CD8-positive, alpha-beta memory T cell (primary cell): ENCODE measurements at regions not wholly inside any gene's neighbourhood (a gene's known extent, or its start where the extent isn't known, plus 50 kb on each side); places are given as distances from the start of the nearest gene placed in this dataset.

Experiments used
- CTCF ChIA-PET: fragments of 350-600 bp; sonication (Branson Sonifier 250); formaldehyde crosslinking; loops from one replicate; lab custom pipeline; 2021; ENCODE audit warnings: antibody characterized with exemption; lab: Charles Lee
- POLR2A ChIA-PET: fragments of 350-600 bp; sonication (Branson Sonifier 250); formaldehyde crosslinking; loops from one replicate; lab custom pipeline; 2021; ENCODE audit warnings: antibody characterized with exemption; lab: Charles Lee
- DNase-seq, 5 donors: peaks; one replicate each; pipeline versions ENCODE4 v3.0.0 to v3.0.0-alpha.2; 2020 to 2022; ENCODE audit warnings: mixed read lengths in 1 of 5
- H3K27ac ChIP-seq: one replicate; pipeline ENCODE4 v1.7.0; 2013; ENCODE audit warnings: low read depth, mild to moderate bottlenecking, low read length, moderate library complexity
- H3K27me3 ChIP-seq: 2 replicates; pipeline ENCODE4 v1.7.0; 2013; ENCODE audit warnings: low read length, mild to moderate bottlenecking; ENCODE audit not compliant: insufficient read depth, poor library complexity, severe bottlenecking
- H3K36me3 ChIP-seq: 2 replicates; pipeline ENCODE4 v1.7.0; 2013; ENCODE audit warnings: mild to moderate bottlenecking, low read length, moderate library complexity; ENCODE audit not compliant: insufficient read depth
- H3K4me1 ChIP-seq: 2 replicates; pipeline ENCODE4 v1.7.0; 2013; ENCODE audit warnings: mild to moderate bottlenecking, low read length, moderate library complexity; ENCODE audit not compliant: insufficient read depth
- H3K4me3 ChIP-seq: 2 replicates; pipeline ENCODE4 v1.7.0; 2013; ENCODE audit warnings: mild to moderate bottlenecking, low read length
- H3K9me3 ChIP-seq: 2 replicates; pipeline ENCODE4 v1.7.0; 2013; ENCODE audit warnings: mild to moderate bottlenecking, low read length
- H3K27ac Mint-ChIP-seq, 8 donors: one replicate each; pipeline ENCODE4 v1.8.0; 2020 to 2021; ENCODE audit warnings: mixed read lengths in 8 of 8, mild to moderate bottlenecking in 6 of 8, inconsistent platforms in 3 of 8, moderate library complexity in 3 of 8
- H3K27me3 Mint-ChIP-seq, 2 donors: one replicate each; pipeline ENCODE4 v1.8.0; 2020 to 2021; ENCODE audit warnings: mixed read lengths in 2 of 2, mild to moderate bottlenecking in 1 of 2, moderate library complexity in 1 of 2
- H3K36me3 Mint-ChIP-seq, 3 donors: one replicate each; pipeline ENCODE4 v1.8.0; 2020 to 2021; ENCODE audit warnings: mixed read lengths in 3 of 3, inconsistent platforms in 1 of 3, mild to moderate bottlenecking in 1 of 3
- H3K4me1 Mint-ChIP-seq, 3 donors: one replicate each; pipeline ENCODE4 v1.8.0; 2020 to 2021; ENCODE audit warnings: mixed read lengths in 3 of 3, inconsistent platforms in 1 of 3, mild to moderate bottlenecking in 1 of 3
- H3K4me3 Mint-ChIP-seq, 7 donors: one replicate each; pipeline ENCODE4 v1.8.0; 2020 to 2021; ENCODE audit warnings: mixed read lengths in 7 of 7, mild to moderate bottlenecking in 6 of 7, moderate library complexity in 4 of 7, inconsistent platforms in 2 of 7
- H3K9me3 Mint-ChIP-seq, 5 donors: one replicate each; pipeline ENCODE4 v1.8.0; 2020 to 2022; ENCODE audit warnings: mixed read lengths in 5 of 5, mild to moderate bottlenecking in 3 of 5, moderate library complexity in 2 of 5, inconsistent platforms in 1 of 5

GRCh38 chr13:68358294-68358705, 1128.2 kb upstream of the PCDH9 start:
- no peaks in the 10 kb centered on the region for H3K9me3 ChIP-seq
- Mint-ChIP-seq H3K27me3 (no peaks in the 10 kb centered on the region), H3K4me3 (no peak overlapping the region), H3K4me1 (no peaks in the 10 kb centered on the region), H3K27ac (no peak overlapping the region), H3K9me3 (peaks cover 0 to 9% (median 6%) of the 10 kb centered on the region in 5 donors), H3K36me3 (no peaks in the 10 kb centered on the region)
- H3K4me3 ChIP-seq, result no peak overlapping the region
- no peak overlapping the region for H3K27ac ChIP-seq
- ChIA-PET CTCF (no interaction called here), POLR2A (no interaction called here)
- no peaks in the 10 kb centered on the region for H3K4me1 ChIP-seq
- H3K27me3 ChIP-seq, result no peaks in the 10 kb centered on the region
- H3K36me3 ChIP-seq, result no peaks in the 10 kb centered on the region
- no peak for DNase-seq

- Mint-ChIP-seq H3K9me3 (peaks cover 0 to 36% (median 5%) of the 10 kb centered on the region in 5 donors), H3K4me1 (no peaks in the 10 kb centered on the region), H3K27ac (no peak overlapping the region), H3K27me3 (no peaks in the 10 kb centered on the region), H3K36me3 (no peaks in the 10 kb centered on the region), H3K4me3 (no peak overlapping the region)
- Histone ChIP-seq H3K27me3 (no peaks in the 10 kb centered on the region), H3K4me1 (no peaks in the 10 kb centered on the region), H3K27ac (no peak overlapping the region), H3K4me3 (no peak overlapping the region), H3K9me3 (no peaks in the 10 kb centered on the region), H3K36me3 (no peaks in the 10 kb centered on the region)
- CTCF ChIA-PET, result interaction anchor here (0.6 kb wide), 1 partner anchor 13 kb away, joined by 3 read pairs; no protein-coding TSS in a partner anchor
- DNase-seq, result no peak
- POLR2A ChIA-PET, result no interaction called here
These were observed 1120.4 kb upstream of the PCDH9 start for GRCh38 chr13:68350554-68350953.

- no peaks in the 10 kb centered on the region for H3K36me3 ChIP-seq
These were observed 1117.1 kb upstream of the PCDH9 start for GRCh38 chr13:68347220-68347619.

GRCh38 chr13:68345963-68346531, 1115.9 kb upstream of the PCDH9 start:
- Histone ChIP-seq H3K9me3 (no peaks in the 10 kb centered on the region), H3K27ac (no peak overlapping the region), H3K36me3 (no peaks in the 10 kb centered on the region), H3K4me3 (no peak overlapping the region), H3K27me3 (no peaks in the 10 kb centered on the region), H3K4me1 (no peaks in the 10 kb centered on the region)
- Mint-ChIP-seq H3K36me3 (no peaks in the 10 kb centered on the region), H3K27me3 (no peaks in the 10 kb centered on the region), H3K27ac (no peak overlapping the region), H3K9me3 (peaks cover 6 to 36% (median 12%) of the 10 kb centered on the region in 5 donors), H3K4me1 (no peaks in the 10 kb centered on the region), H3K4me3 (no peak overlapping the region)
- DNase-seq, result no peak
- CTCF ChIA-PET, result no interaction called here
- POLR2A ChIA-PET, result no interaction called here

More at GRCh38 chr13:68347220-68347619, 1117.1 kb upstream of the PCDH9 start:
- Histone ChIP-seq H3K27me3 (no peaks in the 10 kb centered on the region), H3K27ac (no peak overlapping the region), H3K9me3 (no peaks in the 10 kb centered on the region), H3K4me3 (no peak overlapping the region), H3K4me1 (no peaks in the 10 kb centered on the region)
- no peak overlapping the region for H3K4me3 Mint-ChIP-seq
- no peaks in the 10 kb centered on the region for H3K4me1 Mint-ChIP-seq
- ChIA-PET CTCF (no interaction called here), POLR2A (no interaction called here)
- DNase-seq, result no peak
- H3K9me3 Mint-ChIP-seq, result peaks cover 6 to 43% (median 8%) of the 10 kb centered on the region in 5 donors
- H3K27me3 Mint-ChIP-seq, result no peaks in the 10 kb centered on the region
- H3K36me3 Mint-ChIP-seq, result no peaks in the 10 kb centered on the region
- no peak overlapping the region for H3K27ac Mint-ChIP-seq

GRCh38 chr13:68323124-68323523, 1093.0 kb upstream of the PCDH9 start:
- no peaks in the 10 kb centered on the region for H3K27me3 Mint-ChIP-seq
- DNase-seq, result no peak
- Histone ChIP-seq H3K9me3 (no peaks in the 10 kb centered on the region), H3K27ac (no peak overlapping the region), H3K4me1 (no peaks in the 10 kb centered on the region), H3K36me3 (no peaks in the 10 kb centered on the region), H3K4me3 (no peak overlapping the region), H3K27me3 (no peaks in the 10 kb centered on the region)
- no peak overlapping the region for H3K27ac Mint-ChIP-seq
- CTCF ChIA-PET, result no interaction called here
- peaks cover 11 to 39% (median 22%) of the 10 kb centered on the region in 5 donors for H3K9me3 Mint-ChIP-seq
- H3K36me3 Mint-ChIP-seq, result no peaks in the 10 kb centered on the region
- POLR2A ChIA-PET, result no interaction called here
- no peak overlapping the region for H3K4me3 Mint-ChIP-seq
- no peaks in the 10 kb centered on the region for H3K4me1 Mint-ChIP-seq

- no peaks in the 10 kb centered on the region for H3K27me3 Mint-ChIP-seq
- H3K9me3 Mint-ChIP-seq, result peaks cover 14 to 47% (median 25%) of the 10 kb centered on the region in 5 donors
- no peak overlapping the region for H3K27ac Mint-ChIP-seq
- ChIA-PET POLR2A (no interaction called here), CTCF (no interaction called here)
- Histone ChIP-seq H3K4me1 (no peaks in the 10 kb centered on the region), H3K27ac (no peak overlapping the region), H3K4me3 (no peak overlapping the region), H3K36me3 (no peaks in the 10 kb centered on the region), H3K9me3 (no peaks in the 10 kb centered on the region), H3K27me3 (no peaks in the 10 kb centered on the region)
- H3K4me1 Mint-ChIP-seq, result no peaks in the 10 kb centered on the region
- H3K36me3 Mint-ChIP-seq, result no peaks in the 10 kb centered on the region
- DNase-seq, result no peak
- H3K4me3 Mint-ChIP-seq, result no peak overlapping the region
These were observed 1089.2 kb upstream of the PCDH9 start for GRCh38 chr13:68319384-68319783.

- H3K27me3 Mint-ChIP-seq, result no peaks in the 10 kb centered on the region
- Histone ChIP-seq H3K4me3 (no peak overlapping the region), H3K9me3 (no peaks in the 10 kb centered on the region), H3K4me1 (no peaks in the 10 kb centered on the region), H3K27me3 (no peaks in the 10 kb centered on the region), H3K36me3 (no peaks in the 10 kb centered on the region), H3K27ac (no peak overlapping the region)
- ChIA-PET POLR2A (no interaction called here), CTCF (no interaction called here)
- H3K36me3 Mint-ChIP-seq, result no peaks in the 10 kb centered on the region
- H3K4me1 Mint-ChIP-seq, result no peaks in the 10 kb centered on the region
- DNase-seq, result no peak
- H3K9me3 Mint-ChIP-seq, result peaks cover 6 to 24% (median 17%) of the 10 kb centered on the region in 5 donors
- H3K4me3 Mint-ChIP-seq, result no peak overlapping the region
- no peak overlapping the region for H3K27ac Mint-ChIP-seq
These were observed 1074.3 kb upstream of the PCDH9 start for GRCh38 chr13:68304286-68304893.

- Mint-ChIP-seq H3K27ac (no peak overlapping the region), H3K36me3 (no peaks in the 10 kb centered on the region), H3K9me3 (peaks cover 0 to 19% (median 8%) of the 10 kb centered on the region in 5 donors), H3K4me3 (no peak overlapping the region), H3K27me3 (no peaks in the 10 kb centered on the region), H3K4me1 (no peaks in the 10 kb centered on the region)
- Histone ChIP-seq H3K27me3 (no peaks in the 10 kb centered on the region), H3K4me3 (no peak overlapping the region), H3K27ac (no peak overlapping the region), H3K4me1 (no peaks in the 10 kb centered on the region), H3K9me3 (no peaks in the 10 kb centered on the region), H3K36me3 (no peaks in the 10 kb centered on the region)
- DNase-seq, result no peak
- ChIA-PET CTCF (no interaction called here), POLR2A (no interaction called here)
These were observed 1063.5 kb upstream of the PCDH9 start for GRCh38 chr13:68293631-68294030.
